ENCODE measurements at regions not wholly inside any gene's neighbourhood (a gene's known extent, or its start where the extent isn't known, plus 50 kb on each side); places are given as distances from the start of the nearest gene placed in this dataset.

DNA sequence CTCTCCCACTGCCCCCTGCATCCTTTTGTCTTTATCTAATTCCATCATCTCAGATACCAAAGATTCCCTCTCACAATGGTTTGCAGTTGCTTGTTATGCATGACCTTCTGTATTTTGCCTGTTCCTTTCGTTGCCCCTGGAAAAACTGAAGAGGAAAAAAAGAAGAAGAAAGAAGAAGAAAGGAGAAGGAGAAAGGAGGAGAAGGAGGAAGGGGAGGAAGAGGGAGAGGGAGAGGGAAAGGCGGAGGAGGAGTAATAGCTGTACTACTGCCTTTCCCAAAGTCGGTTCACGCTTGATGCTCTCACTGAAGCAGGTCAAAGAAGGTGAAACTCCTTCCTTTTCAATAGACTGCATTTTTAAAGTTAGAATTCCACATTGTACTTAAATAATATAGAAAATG lies 513.8 kb downstream of the PTPRC start:
- in situ Hi-C loops (cut with HindIII; ENCODE audit: low sequenced_read_pairs): no loop called here
- TF ChIP-seq, protein P1, sequence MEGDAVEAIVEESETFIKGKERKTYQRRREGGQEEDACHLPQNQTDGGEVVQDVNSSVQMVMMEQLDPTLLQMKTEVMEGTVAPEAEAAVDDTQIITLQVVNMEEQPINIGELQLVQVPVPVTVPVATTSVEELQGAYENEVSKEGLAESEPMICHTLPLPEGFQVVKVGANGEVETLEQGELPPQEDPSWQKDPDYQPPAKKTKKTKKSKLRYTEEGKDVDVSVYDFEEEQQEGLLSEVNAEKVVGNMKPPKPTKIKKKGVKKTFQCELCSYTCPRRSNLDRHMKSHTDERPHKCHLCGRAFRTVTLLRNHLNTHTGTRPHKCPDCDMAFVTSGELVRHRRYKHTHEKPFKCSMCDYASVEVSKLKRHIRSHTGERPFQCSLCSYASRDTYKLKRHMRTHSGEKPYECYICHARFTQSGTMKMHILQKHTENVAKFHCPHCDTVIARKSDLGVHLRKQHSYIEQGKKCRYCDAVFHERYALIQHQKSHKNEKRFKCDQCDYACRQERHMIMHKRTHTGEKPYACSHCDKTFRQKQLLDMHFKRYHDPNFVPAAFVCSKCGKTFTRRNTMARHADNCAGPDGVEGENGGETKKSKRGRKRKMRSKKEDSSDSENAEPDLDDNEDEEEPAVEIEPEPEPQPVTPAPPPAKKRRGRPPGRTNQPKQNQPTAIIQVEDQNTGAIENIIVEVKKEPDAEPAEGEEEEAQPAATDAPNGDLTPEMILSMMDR (IDR thresholded peaks at IDR 0.05; ENCODE audit: low read depth, low read length): no peak
- no peak overlapping the region for H3K4me3 ChIP-seq (ENCODE audit: low read depth, low read length)
- DNase-seq (ENCODE audit: low read depth, low spot score): no peak

DNA sequence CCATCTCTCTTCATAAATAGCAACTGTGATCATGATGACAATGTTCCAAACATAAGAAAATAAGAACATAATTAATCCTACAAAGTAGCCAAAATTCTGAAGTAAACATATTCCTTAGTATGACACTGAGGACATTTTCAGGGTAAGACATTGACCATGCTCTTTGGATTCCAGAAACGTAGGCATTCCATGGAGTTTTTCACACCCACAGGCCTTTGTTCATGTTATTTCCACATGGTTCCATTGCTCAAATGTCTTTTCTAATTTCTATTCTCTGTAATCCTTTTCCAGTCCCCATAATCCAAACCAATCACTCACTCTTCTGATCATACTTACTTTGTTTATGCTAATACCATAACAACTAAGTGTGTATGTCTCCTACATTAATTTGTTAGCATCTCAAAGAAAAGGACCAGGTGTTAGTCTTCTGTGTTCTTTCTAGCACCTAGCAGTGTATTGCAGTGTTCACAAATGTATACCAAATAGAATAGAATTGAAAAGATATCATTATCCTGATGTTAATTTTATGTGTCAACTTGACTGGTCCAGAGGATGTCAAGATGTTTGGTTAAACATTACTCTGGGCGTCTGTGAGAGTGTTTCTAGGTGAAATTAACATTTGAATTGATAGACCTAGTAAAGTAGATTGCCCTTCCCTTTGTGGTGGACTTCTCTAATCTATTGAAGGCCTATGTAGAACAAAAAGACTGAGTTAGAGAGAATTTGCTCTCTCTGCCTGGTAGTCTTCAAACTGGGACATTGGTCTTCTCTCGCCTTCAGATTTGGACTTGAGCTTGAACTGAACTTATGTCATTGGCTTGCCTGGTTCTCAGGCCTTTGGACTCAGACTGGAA lies 516.6 kb downstream of the PTPRC start:
- in situ Hi-C loops (cut with HindIII; ENCODE audit: low sequenced_read_pairs): no loop called here
- TF ChIP-seq, protein P1 (IDR thresholded peaks at IDR 0.05; ENCODE audit: low read depth, low read length): no peak
- H3K4me3 ChIP-seq (ENCODE audit: low read depth, low read length): no peak overlapping the region
- no peak for DNase-seq (ENCODE audit: low read depth, low spot score)

DNA sequence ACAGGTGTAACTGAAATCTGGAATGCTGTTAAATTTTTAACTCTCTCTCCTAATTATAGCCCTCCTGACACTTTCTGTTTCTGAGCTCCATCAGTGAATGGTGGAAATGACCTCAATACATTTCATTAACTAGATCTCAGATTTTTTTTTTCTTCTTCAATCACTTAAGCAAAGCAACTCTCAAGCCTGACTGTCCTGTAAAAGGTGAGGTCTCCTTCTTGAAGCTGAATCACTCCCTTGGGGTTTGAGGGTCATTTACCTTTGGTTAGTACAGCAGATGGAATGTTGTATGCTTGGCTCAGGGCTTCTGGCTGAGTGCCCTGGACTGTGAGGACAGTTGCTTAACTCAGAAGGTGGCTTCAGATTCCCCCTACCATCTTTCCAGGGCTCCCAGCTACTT lies 518.7 kb downstream of the PTPRC start:
- H3K4me3 ChIP-seq (ENCODE audit: low read depth, low read length): no peak overlapping the region
- TF ChIP-seq, protein P1 (IDR thresholded peaks at IDR 0.05; ENCODE audit: low read depth, low read length): no peak
- in situ Hi-C loops (cut with HindIII; ENCODE audit: low sequenced_read_pairs): no loop called here
- DNase-seq (ENCODE audit: low read depth, low spot score): peak; percentile 52

DNA sequence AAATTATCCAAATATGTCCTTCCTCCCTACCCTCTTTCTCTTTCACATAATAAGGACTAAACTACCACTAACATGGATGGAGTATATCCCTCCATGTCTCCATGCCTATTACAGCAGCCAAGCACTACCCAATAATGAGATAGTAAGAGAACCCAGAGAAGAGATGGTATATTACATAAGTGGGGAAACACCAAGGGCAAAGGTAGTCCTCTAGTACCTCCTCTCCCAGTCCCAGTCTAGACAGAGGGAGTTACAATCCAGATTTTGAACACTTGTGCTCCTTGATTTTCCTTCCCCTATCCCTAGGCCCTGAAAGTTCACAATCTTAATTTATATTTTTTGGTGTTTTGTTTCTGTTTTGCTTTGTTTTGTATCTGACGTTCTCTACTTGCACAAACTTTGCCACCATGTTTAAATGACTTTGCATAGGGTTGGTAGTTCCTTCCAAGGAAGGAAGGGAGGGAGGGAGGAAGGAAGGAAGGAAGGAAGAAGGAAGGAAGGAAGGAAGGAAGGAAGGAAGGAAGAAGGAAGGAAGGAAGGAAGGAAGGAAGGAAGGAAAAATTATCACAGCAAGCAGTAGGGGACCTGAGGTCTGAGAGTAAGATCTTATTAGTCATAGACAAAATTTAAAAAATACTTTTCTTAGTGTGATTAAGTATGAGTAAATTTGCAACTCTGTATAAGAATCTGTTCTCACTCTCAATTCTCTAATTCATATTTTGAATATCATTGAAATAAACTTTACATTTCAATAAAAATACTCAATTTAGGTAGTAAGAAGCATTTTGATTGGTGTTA lies 521.9 kb downstream of the PTPRC start:
- DNase-seq (ENCODE audit: low read depth, low spot score): no peak
- TF ChIP-seq, protein P1 (IDR thresholded peaks at IDR 0.05; ENCODE audit: low read depth, low read length): no peak
- no peak overlapping the region for H3K4me3 ChIP-seq (ENCODE audit: low read depth, low read length)
- in situ Hi-C loops (cut with HindIII; ENCODE audit: low sequenced_read_pairs): no loop called here

DNA sequence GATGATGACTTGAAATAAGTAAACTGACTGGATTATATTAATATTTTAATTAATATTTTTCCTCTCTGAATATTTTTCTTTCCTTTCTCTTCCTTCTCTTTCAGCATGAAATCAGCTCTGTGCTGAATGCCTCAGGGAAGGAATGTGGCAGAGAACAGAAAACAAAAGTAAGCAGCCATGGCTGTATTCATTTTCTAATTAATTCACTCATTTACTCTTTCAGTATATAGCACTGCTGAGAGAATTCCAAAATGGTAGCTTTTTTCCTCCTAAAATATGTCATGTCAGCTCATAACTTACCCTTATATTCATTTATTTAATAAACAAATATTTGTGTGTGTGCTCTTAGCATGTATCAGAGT lies 522.5 kb downstream of the PTPRC start:
- DNase-seq (ENCODE audit: low read depth, low spot score): no peak
- in situ Hi-C loops (cut with HindIII; ENCODE audit: low sequenced_read_pairs): no loop called here
- H3K4me3 ChIP-seq (ENCODE audit: low read depth, low read length): no peak overlapping the region
- TF ChIP-seq, protein P1 (IDR thresholded peaks at IDR 0.05; ENCODE audit: low read depth, low read length): no peak

DNA sequence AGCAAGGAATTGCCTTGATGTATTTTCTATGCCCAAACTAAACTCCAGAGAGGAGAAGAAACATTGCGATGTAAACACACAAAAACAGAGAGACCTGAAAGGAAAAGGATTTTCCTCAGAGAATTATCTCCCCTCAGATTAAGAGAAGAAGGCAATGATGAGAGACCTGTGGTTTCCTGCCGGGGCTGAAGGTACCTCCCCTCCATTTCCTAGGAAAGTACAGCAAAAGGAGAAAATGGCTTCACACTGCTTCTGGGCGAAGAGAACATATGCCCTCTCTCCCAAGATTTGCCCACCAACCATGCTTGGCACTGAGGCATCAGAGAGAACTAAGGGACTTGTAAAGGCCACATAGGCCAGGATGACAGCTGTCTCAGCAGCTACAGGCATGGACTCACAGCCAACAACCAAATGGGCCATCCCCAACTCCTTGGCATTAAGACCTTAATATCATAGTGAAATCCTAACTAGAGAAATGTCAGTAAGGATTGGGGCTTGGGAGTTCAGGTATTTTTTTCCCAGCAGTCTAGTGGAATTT lies 523.0 kb downstream of the PTPRC start:
- in situ Hi-C loops (cut with HindIII; ENCODE audit: low sequenced_read_pairs): no loop called here
- H3K4me3 ChIP-seq (ENCODE audit: low read depth, low read length): no peak overlapping the region
- DNase-seq (ENCODE audit: low read depth, low spot score): no peak

More for the DNA sequence above, 523.0 kb downstream of the PTPRC start:
- TF ChIP-seq, protein P1 (IDR thresholded peaks at IDR 0.05; ENCODE audit: low read depth, low read length): no peak
